Islet precursor cell (in vitro differentiated cells): ENCODE measurements at regions not wholly inside any gene's neighbourhood (a gene's known extent, or its start where the extent isn't known, plus 50 kb on each side); places are given as distances from the start of the nearest gene placed in this dataset.

Experiments
- DNase-seq: peaks from one replicate; pipeline ENCODE4 v3.0.0-alpha.2; 2018

GRCh38 chr10:58885146-58885545, 291.3 kb upstream of the PHYHIPL start:
- no peak for DNase-seq

GRCh38 chr10:58885686-58886345, 290.6 kb upstream of the PHYHIPL start:
- DNase-seq, result no peak

GRCh38 chr10:58886406-58886805, 290.0 kb upstream of the PHYHIPL start:
- no peak for DNase-seq

GRCh38 chr10:58887474-58887873, 289.0 kb upstream of the PHYHIPL start:
- DNase-seq, result no peak

GRCh38 chr10:58888957-58889356, 287.5 kb upstream of the PHYHIPL start:
- DNase-seq, result peak; percentile 74

- DNase-seq, result no peak
Observed at GRCh38 chr10:58892031-58892531, 284.4 kb upstream of the PHYHIPL start.

GRCh38 chr10:58894929-58895328, 281.5 kb upstream of the PHYHIPL start:
- peak; percentile 58 for DNase-seq

GRCh38 chr10:58896229-58896628, 280.2 kb upstream of the PHYHIPL start:
- no peak for DNase-seq

GRCh38 chr10:58897236-58897635, 279.2 kb upstream of the PHYHIPL start:
- no peak for DNase-seq

- no peak for DNase-seq
Observed at GRCh38 chr10:58897708-58898107, 278.7 kb upstream of the PHYHIPL start.

- DNase-seq, result no peak
Observed at GRCh38 chr10:58898854-58899573, 277.4 kb upstream of the PHYHIPL start.

- no peak for DNase-seq
Observed at GRCh38 chr10:58901092-58901646, 275.3 kb upstream of the PHYHIPL start.

GRCh38 chr10:58903071-58903470, 273.4 kb upstream of the PHYHIPL start:
- no peak for DNase-seq

- DNase-seq, result no peak
Observed at GRCh38 chr10:58909881-58910280, 266.6 kb upstream of the PHYHIPL start.

GRCh38 chr10:58913717-58914116, 262.7 kb upstream of the PHYHIPL start:
- no peak for DNase-seq

GRCh38 chr10:58918887-58919286, 257.6 kb upstream of the PHYHIPL start:
- DNase-seq, result no peak

GRCh38 chr10:58919927-58920654, 256.4 kb upstream of the PHYHIPL start:
- DNase-seq, result peak; percentile 79

- DNase-seq, result no peak
Observed at GRCh38 chr10:58920655-58921003, 255.8 kb upstream of the PHYHIPL start.

GRCh38 chr10:58921421-58921855, 255.0 kb upstream of the PHYHIPL start:
- DNase-seq, result no peak

GRCh38 chr10:58925381-58925780, 251.1 kb upstream of the PHYHIPL start:
- no peak for DNase-seq

- no peak for DNase-seq
Observed at GRCh38 chr10:58930500-58930899, 245.9 kb upstream of the PHYHIPL start.

- no peak for DNase-seq
Observed at GRCh38 chr10:58932126-58932525, 244.3 kb upstream of the PHYHIPL start.

- DNase-seq, result no peak
Observed at GRCh38 chr10:58932577-58933314, 243.7 kb upstream of the PHYHIPL start.
